C4-2B (cell line): ENCODE measurements at regions not wholly inside any gene's neighbourhood (a gene's known extent, or its start where the extent isn't known, plus 50 kb on each side); places are given as distances from the start of the nearest gene placed in this dataset.

Source experiments
- ZFX ChIP-seq: fragments of 450-650 bp; IDR thresholded peaks from 2 replicates; pipeline ENCODE4 v1.6.1; 2017
- TF ChIP-seq, protein P1 (sequence below): fragments of 450-650 bp; conservative IDR thresholded peaks from 2 replicates; pipeline ENCODE4 v1.5.1; 2017; ENCODE audit warnings: mild to moderate bottlenecking

- TF ChIP-seq, protein P1, sequence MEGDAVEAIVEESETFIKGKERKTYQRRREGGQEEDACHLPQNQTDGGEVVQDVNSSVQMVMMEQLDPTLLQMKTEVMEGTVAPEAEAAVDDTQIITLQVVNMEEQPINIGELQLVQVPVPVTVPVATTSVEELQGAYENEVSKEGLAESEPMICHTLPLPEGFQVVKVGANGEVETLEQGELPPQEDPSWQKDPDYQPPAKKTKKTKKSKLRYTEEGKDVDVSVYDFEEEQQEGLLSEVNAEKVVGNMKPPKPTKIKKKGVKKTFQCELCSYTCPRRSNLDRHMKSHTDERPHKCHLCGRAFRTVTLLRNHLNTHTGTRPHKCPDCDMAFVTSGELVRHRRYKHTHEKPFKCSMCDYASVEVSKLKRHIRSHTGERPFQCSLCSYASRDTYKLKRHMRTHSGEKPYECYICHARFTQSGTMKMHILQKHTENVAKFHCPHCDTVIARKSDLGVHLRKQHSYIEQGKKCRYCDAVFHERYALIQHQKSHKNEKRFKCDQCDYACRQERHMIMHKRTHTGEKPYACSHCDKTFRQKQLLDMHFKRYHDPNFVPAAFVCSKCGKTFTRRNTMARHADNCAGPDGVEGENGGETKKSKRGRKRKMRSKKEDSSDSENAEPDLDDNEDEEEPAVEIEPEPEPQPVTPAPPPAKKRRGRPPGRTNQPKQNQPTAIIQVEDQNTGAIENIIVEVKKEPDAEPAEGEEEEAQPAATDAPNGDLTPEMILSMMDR = no peak
- TF ChIP-seq ZFX = no peak
These were observed 310.1 kb downstream of the C16orf95 start for GRCh38 chr16:87006789-87007745.
